Eye (tissue), 1 donor: ENCODE measurements at regions not wholly inside any gene's neighbourhood (a gene's known extent, or its start where the extent isn't known, plus 50 kb on each side); places are given as distances from the start of the nearest gene placed in this dataset.

Experiments
- DNase-seq: peaks from one replicate; pipeline ENCODE4 v3.0.0-alpha.2; 2015

- peak; percentile 10 for DNase-seq
Measured at GRCh38 chrX:79704325-79704724, 310.2 kb upstream of the TBX22 start.

- no peak for DNase-seq
Measured at GRCh38 chrX:79708581-79708980, 306.0 kb upstream of the TBX22 start.

GRCh38 chrX:79715448-79715847 lies 299.1 kb upstream of the TBX22 start:
- no peak for DNase-seq

- DNase-seq = no peak
Measured at GRCh38 chrX:79719568-79720231, 294.9 kb upstream of the TBX22 start.

- no peak for DNase-seq
Measured at GRCh38 chrX:79721234-79721633, 293.3 kb upstream of the TBX22 start.

- no peak for DNase-seq
Measured at GRCh38 chrX:79728421-79728820, 286.1 kb upstream of the TBX22 start.
